ENCODE measurements at regions not wholly inside any gene's neighbourhood (a gene's known extent, or its start where the extent isn't known, plus 50 kb on each side); places are given as distances from the start of the nearest gene placed in this dataset.
"Not testable (repeated sequence)": the region's sequence is repeated elsewhere in the genome, so short reads cannot be mapped to it uniquely, and the experiment has no call there.

GRCh38 chr5:24215114-24215513 lies 429.7 kb downstream of the CDH10 start:
- DNase-seq, result no peak
- no peaks in the 10 kb centered on the region for H3K4me1 Mint-ChIP-seq
- CTCF ChIA-PET, result no interaction called here
- no peak overlapping the region for H3K4me3 Mint-ChIP-seq
- H3K9me3 Mint-ChIP-seq, result peaks cover 14% of the 10 kb centered on the region
- no peaks in the 10 kb centered on the region for H3K36me3 Mint-ChIP-seq (ENCODE audit: low read depth)
- POLR2A ChIA-PET, result no interaction called here
- H3K27ac Mint-ChIP-seq, result no peak overlapping the region
- no peaks in the 10 kb centered on the region for H3K27me3 Mint-ChIP-seq

- no peak overlapping the region for H3K27ac Mint-ChIP-seq
- no peaks in the 10 kb centered on the region for H3K27me3 Mint-ChIP-seq
- no peak for DNase-seq
- POLR2A ChIA-PET, result interaction anchor here (0.6 kb wide), 1 partner anchor 1784 kb away, joined by 6 read pairs; no protein-coding TSS in a partner anchor
- no peaks in the 10 kb centered on the region for H3K36me3 Mint-ChIP-seq (ENCODE audit: low read depth)
- peaks cover 18% of the 10 kb centered on the region for H3K9me3 Mint-ChIP-seq
- no peaks in the 10 kb centered on the region for H3K4me1 Mint-ChIP-seq
- no peak overlapping the region for H3K4me3 Mint-ChIP-seq
- CTCF ChIA-PET, result no interaction called here
Observed at GRCh38 chr5:24222876-24223275, 421.9 kb downstream of the CDH10 start.

- POLR2A ChIA-PET, result no interaction called here
- peaks cover 16% of the 10 kb centered on the region for H3K9me3 Mint-ChIP-seq
- H3K36me3 Mint-ChIP-seq (ENCODE audit: low read depth), result no peaks in the 10 kb centered on the region
- DNase-seq, result no peak
- H3K4me1 Mint-ChIP-seq, result no peaks in the 10 kb centered on the region
- no peak overlapping the region for H3K27ac Mint-ChIP-seq
- H3K27me3 Mint-ChIP-seq, result no peaks in the 10 kb centered on the region
- H3K4me3 Mint-ChIP-seq, result no peak overlapping the region
- CTCF ChIA-PET, result no interaction called here
Observed at GRCh38 chr5:24225051-24225450, 419.7 kb downstream of the CDH10 start.

- H3K27ac Mint-ChIP-seq, result no peak overlapping the region
Observed at GRCh38 chr5:24226479-24226878, 418.3 kb downstream of the CDH10 start.

GRCh38 chr5:24227881-24228280 lies 416.9 kb downstream of the CDH10 start:
- H3K36me3 Mint-ChIP-seq (ENCODE audit: low read depth); DNase-seq; H3K4me3 Mint-ChIP-seq; POLR2A ChIA-PET; CTCF ChIA-PET; H3K4me1 Mint-ChIP-seq; H3K27ac Mint-ChIP-seq; H3K27me3 Mint-ChIP-seq; H3K9me3 Mint-ChIP-seq: not testable (repeated sequence)

More at GRCh38 chr5:24226479-24226878, 418.3 kb downstream of the CDH10 start:
- no peak overlapping the region for H3K4me3 Mint-ChIP-seq
- no peaks in the 10 kb centered on the region for H3K27me3 Mint-ChIP-seq
- peaks cover 12% of the 10 kb centered on the region for H3K9me3 Mint-ChIP-seq
- no peaks in the 10 kb centered on the region for H3K4me1 Mint-ChIP-seq
- POLR2A ChIA-PET, result no interaction called here
- H3K36me3 Mint-ChIP-seq (ENCODE audit: low read depth), result no peaks in the 10 kb centered on the region
- DNase-seq, result no peak
- CTCF ChIA-PET, result no interaction called here

GRCh38 chr5:24232041-24232440 lies 412.7 kb downstream of the CDH10 start:
- Mint-ChIP-seq H3K4me3 (no peak overlapping the region), H3K36me3 (ENCODE audit: low read depth) (no peaks in the 10 kb centered on the region), H3K4me1 (no peaks in the 10 kb centered on the region), H3K27ac (no peak overlapping the region), H3K27me3 (no peaks in the 10 kb centered on the region), H3K9me3 (peaks cover 3% of the 10 kb centered on the region)
- POLR2A ChIA-PET, result no interaction called here
- DNase-seq, result no peak
- CTCF ChIA-PET, result no interaction called here

GRCh38 chr5:24232929-24233498 lies 411.8 kb downstream of the CDH10 start:
- H3K4me1 Mint-ChIP-seq, result no peaks in the 10 kb centered on the region
- CTCF ChIA-PET, result no interaction called here

GRCh38 chr5:24235946-24236345 lies 408.8 kb downstream of the CDH10 start:
- Mint-ChIP-seq H3K9me3 (peaks cover 9% of the 10 kb centered on the region), H3K36me3 (ENCODE audit: low read depth) (no peaks in the 10 kb centered on the region), H3K4me1 (no peaks in the 10 kb centered on the region), H3K27ac (no peak overlapping the region), H3K4me3 (no peak overlapping the region), H3K27me3 (no peaks in the 10 kb centered on the region)
- ChIA-PET CTCF (no interaction called here), POLR2A (no interaction called here)
- no peak for DNase-seq

More at GRCh38 chr5:24232929-24233498, 411.8 kb downstream of the CDH10 start:
- Mint-ChIP-seq H3K9me3 (peaks cover 3% of the 10 kb centered on the region), H3K4me3 (no peak overlapping the region), H3K27ac (no peak overlapping the region), H3K27me3 (no peaks in the 10 kb centered on the region), H3K36me3 (ENCODE audit: low read depth) (no peaks in the 10 kb centered on the region)
- no peak for DNase-seq
- POLR2A ChIA-PET, result no interaction called here

- Mint-ChIP-seq H3K4me1 (no peaks in the 10 kb centered on the region), H3K27me3 (no peaks in the 10 kb centered on the region), H3K27ac (no peak overlapping the region), H3K9me3 (peaks cover 5% of the 10 kb centered on the region), H3K4me3 (no peak overlapping the region), H3K36me3 (ENCODE audit: low read depth) (no peaks in the 10 kb centered on the region)
- ChIA-PET CTCF (no interaction called here), POLR2A (no interaction called here)
- DNase-seq, result no peak
Observed at GRCh38 chr5:24245821-24246220, 399.0 kb downstream of the CDH10 start.

GRCh38 chr5:24264547-24264946 lies 380.2 kb downstream of the CDH10 start:
- H3K36me3 Mint-ChIP-seq (ENCODE audit: low read depth), result no peaks in the 10 kb centered on the region
- H3K4me1 Mint-ChIP-seq, result no peaks in the 10 kb centered on the region
- ChIA-PET POLR2A (no interaction called here), CTCF (no interaction called here)
- no peak for DNase-seq
- no peak overlapping the region for H3K4me3 Mint-ChIP-seq
- H3K27ac Mint-ChIP-seq, result no peak overlapping the region
- H3K9me3 Mint-ChIP-seq, result peaks cover 3% of the 10 kb centered on the region
- H3K27me3 Mint-ChIP-seq, result no peaks in the 10 kb centered on the region

- Mint-ChIP-seq H3K27me3 (no peaks in the 10 kb centered on the region), H3K9me3 (peaks cover 3% of the 10 kb centered on the region), H3K27ac (no peak overlapping the region), H3K4me1 (no peaks in the 10 kb centered on the region), H3K4me3 (no peak overlapping the region), H3K36me3 (ENCODE audit: low read depth) (no peaks in the 10 kb centered on the region)
- no peak for DNase-seq
- CTCF ChIA-PET, result no interaction called here
- POLR2A ChIA-PET, result no interaction called here
Observed at GRCh38 chr5:24265306-24265705, 379.5 kb downstream of the CDH10 start.

- Mint-ChIP-seq H3K4me3 (no peak overlapping the region), H3K36me3 (ENCODE audit: low read depth) (no peaks in the 10 kb centered on the region), H3K9me3 (peaks cover 7% of the 10 kb centered on the region), H3K4me1 (no peaks in the 10 kb centered on the region), H3K27ac (no peak overlapping the region), H3K27me3 (no peaks in the 10 kb centered on the region)
- CTCF ChIA-PET, result no interaction called here
- POLR2A ChIA-PET, result no interaction called here
- no peak for DNase-seq
Observed at GRCh38 chr5:24268482-24269056, 376.2 kb downstream of the CDH10 start.

GRCh38 chr5:24271702-24272118 lies 373.1 kb downstream of the CDH10 start:
- POLR2A ChIA-PET; H3K4me1 Mint-ChIP-seq; H3K27me3 Mint-ChIP-seq; DNase-seq; H3K36me3 Mint-ChIP-seq (ENCODE audit: low read depth); H3K27ac Mint-ChIP-seq; H3K4me3 Mint-ChIP-seq; CTCF ChIA-PET; H3K9me3 Mint-ChIP-seq: not testable (repeated sequence)

- Mint-ChIP-seq H3K36me3 (ENCODE audit: low read depth) (no peaks in the 10 kb centered on the region), H3K4me3 (no peak overlapping the region), H3K27me3 (no peaks in the 10 kb centered on the region), H3K9me3 (peaks cover 4% of the 10 kb centered on the region), H3K4me1 (no peaks in the 10 kb centered on the region), H3K27ac (no peak overlapping the region)
- POLR2A ChIA-PET, result no interaction called here
- CTCF ChIA-PET, result no interaction called here
- DNase-seq, result no peak
Observed at GRCh38 chr5:24272741-24273140, 372.0 kb downstream of the CDH10 start.

Measured in activated CD4-positive, alpha-beta T cell treated with anti-CD3 and anti-CD28 coated beads, Interleukin-2, amount 10 ng/mL, durations not matched to agents 7 days and 5 days (primary cell).